ENCODE measurements at regions not wholly inside any gene's neighbourhood (a gene's known extent, or its start where the extent isn't known, plus 50 kb on each side); places are given as distances from the start of the nearest gene placed in this dataset.
"Not testable (repeated sequence)": the region's sequence is repeated elsewhere in the genome, so short reads cannot be mapped to it uniquely, and the experiment has no call there.

DNA sequence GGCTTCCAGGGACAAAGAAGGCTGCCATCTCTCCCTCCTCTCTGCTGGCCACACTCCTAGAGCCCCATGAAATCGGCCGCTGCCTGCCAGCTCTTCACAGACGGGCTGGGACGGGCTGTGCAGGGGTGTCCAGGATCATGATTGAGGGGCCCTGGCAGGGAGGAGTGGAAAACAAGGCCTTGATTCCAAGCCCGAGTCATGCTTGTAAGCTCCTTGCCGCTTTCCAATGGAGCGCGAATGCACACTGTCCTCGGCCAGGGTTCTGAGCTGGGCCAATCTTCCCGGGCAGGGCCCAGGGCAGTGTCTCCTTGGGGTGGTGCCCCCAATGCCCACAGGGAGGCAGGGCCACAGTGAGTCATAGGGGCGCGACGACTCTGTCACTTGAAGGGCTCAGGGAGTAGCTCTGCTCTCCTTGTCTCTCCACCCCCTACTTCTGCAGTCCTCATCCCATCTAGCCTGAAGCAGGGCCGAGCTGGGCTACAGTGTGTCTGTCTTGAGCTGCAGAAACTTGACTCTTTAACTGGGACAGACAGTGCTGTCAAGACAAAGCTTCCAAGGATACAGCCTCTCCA, 186.2 kb upstream of the SVIL start:
- DNase-seq = no peak

DNA sequence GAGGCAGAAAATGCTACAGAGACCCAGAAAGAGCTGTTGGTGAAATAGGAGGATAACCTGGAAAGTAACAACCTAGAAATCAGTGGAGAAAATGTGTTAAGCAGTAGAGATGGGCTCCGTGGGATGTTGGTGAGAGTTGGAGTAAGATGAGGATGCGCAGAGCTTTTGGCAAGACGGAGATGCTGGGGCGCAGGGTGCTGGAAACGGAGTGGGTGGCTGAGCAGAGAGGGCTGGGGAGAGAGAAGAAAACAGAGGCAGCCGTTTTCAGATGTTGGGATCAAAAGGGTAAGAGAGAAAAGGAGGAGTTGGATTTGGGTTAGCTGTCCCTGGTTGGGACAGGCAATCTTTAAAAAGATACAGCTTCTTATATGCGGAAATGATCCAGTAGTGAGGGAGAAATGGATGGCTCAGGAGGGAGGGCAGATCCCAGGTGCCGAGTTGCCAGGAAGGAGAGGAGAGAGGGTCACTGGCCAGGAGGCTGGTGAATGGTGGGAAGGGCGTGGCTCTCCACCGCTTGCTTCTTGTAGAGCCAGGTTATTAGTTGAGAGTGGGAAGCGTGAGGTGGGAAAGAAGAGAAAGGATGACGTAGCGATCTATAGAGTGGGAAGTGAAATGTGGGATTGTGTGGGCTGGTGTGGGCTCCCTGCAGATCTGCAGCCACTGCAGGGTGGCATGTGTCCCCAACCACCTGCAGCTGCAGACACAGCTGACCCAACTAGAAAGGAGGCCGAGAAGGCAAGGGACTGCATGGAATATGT, 182.2 kb upstream of the SVIL start:
- no peak for DNase-seq

DNA sequence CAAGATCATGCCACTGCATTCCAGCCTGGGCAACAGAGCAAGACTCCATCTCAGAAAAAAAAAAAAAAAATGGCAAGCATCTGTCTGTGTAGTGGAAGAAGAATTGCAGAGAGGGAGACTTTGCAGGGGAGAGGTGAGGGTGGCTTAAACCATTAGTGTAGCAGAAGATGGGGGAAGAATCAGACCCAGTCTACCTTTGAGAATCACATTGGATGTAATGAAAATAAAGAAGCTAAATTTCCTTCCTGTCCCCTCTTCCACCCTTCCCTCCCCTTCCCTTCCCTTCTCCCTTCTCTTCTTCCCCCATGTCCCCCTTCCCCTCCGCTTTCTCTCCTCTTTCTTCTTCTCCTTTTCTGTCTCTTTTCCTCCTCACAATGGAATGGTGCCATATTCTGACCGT, 180.8 kb upstream of the SVIL start:
- DNase-seq = no peak

DNA sequence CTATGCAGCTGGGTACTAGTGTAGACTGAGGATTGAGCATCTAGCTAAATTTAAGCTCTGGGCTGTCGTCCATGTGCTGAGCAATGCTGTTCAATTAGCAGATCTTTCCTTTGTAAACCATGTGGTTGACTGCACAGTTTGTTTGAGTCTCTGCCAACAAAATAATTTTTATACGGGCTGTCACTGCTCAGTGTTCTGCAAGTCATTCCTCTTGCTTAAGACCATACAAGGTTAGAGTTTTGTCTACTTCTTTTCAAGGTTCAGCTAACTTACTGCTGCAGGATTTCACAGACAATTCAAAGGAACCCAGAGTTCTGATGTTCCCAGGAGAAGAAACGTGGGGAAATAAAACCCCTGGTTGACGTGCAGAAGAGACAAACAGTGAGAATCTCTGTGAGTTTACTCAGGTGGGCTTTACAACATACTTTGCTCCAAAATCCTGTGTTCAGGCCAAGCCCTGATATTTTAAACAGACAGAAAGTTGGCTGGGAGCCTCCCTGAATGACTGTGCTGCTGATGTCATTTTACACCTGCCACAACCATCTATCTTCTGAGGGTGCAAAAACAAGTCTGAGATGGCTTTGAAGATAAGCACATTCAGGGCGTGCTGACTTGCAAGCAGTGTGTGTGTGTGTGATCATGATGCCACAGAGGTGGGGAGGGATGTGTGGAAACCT, 177.1 kb upstream of the SVIL start:
- DNase-seq = peak; percentile 8 to 21

DNA sequence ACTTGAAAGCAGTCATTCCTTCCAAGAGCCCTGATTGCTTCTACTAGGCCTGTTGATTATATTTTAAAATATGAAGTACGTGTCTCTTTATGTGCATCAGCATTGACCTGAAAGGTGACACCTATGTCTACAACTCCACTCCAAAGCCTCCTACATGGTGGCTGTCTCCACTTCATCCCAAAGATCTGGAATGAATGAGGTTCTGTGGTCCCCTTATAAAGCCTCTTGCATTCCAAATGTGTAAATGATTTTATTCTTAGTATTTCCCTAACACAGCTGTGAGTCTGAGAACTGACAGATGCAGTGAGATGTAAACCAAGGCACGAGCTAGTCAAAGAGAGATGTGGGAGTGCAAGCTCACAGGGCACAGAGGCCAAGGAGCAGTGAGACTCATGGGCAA, 176.0 kb upstream of the SVIL start:
- DNase-seq = no peak

DNA sequence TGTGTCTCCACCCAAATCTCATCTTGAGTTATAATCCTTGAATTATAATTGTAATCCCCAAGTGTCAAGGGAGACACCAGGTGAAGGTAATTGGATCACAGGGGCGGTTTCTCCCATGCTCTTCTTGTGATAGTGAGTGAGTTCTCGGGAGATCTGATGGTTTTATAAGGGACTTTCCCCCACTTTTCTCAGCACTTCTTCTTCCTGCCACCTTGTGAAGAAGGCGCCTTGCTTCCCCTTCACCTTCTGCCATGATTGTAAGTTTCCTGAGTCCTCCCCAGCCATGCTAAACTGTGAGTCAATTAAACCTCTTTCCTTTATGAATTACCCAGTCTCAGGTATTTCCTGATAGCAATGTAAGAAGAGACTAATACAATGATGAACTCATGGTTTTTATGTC, 175.5 kb upstream of the SVIL start:
- not testable (repeated sequence) for DNase-seq

DNA sequence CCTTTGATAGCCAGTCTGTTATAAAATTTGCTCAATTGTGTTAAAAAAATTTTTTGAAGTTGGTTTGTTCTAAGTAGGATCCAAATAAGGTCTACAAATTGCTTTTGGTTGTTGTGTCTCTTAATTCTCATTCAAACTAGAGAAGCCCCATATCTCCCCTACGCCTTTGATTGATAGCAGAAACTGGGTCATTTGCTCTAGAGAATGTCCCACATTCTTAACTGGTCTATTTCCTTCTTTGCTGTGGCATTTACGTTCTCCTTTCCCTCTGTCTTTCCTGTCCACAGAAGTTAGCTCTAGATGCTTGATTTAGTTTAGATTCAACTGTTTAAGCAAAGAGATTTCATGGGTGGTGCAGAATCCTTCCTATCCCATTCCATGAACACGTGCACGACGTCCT, 174.6 kb upstream of the SVIL start:
- DNase-seq = no peak

DNA sequence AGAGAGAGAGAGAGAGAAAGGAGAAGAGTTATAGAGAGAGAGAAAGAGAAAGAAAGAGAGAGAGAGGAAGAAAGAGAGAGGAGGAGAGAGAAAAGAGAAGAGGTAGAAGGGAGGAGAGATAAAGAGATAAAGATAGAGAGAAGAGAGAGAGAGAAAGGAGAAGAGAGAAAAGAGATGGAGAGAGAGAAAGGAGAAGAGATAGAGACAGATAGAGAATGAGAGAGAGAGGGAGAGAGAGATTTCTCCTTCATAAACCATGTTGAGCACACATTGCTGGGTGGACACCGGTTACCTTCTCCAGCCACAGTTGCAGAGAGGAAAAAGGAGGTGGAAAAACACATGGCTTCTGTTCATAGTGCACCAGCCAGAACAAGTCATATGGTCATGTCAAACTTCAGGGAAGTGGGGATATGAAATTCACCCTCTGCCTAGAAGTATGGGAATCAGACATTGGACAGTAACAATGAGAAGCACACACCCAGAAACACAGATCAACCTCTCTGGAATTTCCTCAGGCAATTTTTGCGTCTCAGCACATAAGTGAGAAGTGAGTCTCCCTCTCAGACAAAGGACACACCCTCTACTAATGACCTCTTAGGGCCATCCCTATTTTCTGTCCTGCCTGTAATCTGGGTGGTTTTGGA, 172.5 kb upstream of the SVIL start:
- no peak for DNase-seq

DNA sequence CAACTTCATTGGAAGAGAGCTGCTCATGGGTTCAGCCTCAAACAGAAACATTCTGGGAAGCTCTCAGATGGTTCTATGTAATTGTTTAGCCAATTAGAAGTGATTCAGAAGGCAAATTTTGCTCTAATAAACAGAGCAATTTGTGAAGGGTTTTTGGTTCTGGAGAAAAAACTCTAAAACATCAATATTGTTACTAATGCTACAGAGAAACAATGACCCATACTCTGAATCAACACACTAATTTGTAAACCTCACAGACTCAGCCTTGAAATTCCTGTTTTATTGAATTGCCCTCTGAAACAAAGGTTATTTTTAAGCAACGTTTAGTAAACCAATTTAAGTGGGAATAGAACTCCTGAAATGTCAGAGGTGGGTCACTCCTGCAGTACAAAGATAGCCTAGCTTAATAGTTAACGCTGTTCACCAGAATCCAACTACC, 171.6 kb upstream of the SVIL start:
- no peak for DNase-seq

DNA sequence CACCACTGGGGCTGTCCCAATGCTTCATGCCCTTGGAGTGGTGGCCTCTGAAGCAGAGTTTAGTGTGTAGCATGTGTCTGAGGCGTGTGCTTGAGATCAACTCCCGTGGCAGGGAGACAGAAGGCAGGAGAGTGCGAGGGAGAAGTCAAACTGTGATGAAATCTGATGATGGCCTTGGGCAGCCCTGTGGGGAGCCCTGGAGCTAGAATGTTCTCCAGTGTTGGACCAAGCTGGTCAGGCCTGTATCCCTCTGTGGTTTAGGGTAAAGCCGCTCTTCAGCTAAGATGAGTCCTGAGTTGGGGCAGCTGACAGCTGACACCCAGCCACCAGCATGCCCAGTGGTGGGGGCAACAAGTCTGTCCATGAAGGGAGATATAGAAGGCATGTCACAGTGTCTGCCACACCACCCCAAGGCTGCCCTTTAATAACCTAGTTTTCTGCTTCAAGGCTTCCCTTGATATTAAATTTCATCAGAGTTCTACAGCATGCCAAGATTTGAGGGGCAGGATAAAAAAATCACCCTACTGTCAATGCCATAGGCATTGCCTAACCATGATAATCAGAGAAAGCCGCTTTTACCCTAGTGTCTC, 170.5 kb upstream of the SVIL start:
- no peak for DNase-seq

DNA sequence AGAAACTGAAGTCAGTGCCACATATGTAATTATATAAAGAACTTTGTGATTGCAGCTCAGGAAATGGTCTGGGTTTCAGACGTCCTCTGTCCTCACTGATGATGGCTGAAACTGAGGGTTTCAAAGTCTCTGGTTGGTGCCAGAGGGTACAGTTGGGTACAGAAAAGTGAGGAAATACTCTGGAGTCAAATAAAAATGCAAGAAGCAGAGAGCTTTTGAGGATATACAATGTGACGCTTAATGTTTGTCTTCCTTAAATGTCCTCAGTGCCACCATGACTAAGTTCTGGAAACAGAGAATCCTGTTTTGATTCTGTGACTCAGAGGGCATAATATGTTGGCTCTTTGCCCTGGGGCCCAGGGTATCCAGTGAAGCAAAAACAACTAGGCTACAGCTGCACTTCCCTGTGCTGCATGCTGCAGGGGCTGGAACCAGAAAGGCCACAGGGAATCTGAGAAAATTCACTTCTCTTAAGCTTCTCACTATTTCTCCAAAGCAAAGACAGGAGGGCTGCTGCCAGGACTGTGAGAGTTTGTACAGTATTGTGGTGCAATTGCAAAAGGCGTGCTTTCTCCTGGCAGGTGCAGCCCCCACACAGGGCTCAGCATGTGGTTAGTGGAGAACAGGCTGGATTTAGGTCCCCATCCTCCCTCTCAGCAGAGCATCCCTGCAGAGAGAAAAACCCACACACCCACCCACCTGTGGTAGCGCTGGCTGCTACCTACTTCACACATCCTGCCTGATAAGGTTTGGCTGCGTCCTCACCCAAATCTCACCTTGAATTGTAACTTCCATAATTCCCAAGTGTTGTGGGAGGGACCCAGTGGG, 169.5 kb upstream of the SVIL start:
- peak; percentile 9 to 34 for DNase-seq

DNA sequence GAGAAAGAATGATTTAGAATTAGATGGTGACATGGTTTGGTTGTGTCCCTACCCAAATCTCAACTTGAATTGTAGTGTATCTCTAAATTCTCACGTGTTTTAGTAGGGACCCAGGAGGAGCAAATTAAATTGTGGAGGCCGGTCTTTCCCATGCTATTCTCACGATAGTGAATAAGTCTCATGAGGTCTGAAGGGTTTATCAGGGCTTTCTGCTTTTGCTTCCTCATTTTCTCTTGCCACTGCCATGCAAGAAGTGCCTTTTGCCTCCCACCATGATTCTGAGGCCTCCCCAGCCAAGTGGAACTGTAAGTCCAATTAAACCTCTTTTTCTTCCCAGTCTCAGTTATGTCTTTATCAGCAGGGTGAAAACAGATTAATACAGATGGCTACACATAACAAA, 167.4 kb upstream of the SVIL start:
- no peak for DNase-seq

DNA sequence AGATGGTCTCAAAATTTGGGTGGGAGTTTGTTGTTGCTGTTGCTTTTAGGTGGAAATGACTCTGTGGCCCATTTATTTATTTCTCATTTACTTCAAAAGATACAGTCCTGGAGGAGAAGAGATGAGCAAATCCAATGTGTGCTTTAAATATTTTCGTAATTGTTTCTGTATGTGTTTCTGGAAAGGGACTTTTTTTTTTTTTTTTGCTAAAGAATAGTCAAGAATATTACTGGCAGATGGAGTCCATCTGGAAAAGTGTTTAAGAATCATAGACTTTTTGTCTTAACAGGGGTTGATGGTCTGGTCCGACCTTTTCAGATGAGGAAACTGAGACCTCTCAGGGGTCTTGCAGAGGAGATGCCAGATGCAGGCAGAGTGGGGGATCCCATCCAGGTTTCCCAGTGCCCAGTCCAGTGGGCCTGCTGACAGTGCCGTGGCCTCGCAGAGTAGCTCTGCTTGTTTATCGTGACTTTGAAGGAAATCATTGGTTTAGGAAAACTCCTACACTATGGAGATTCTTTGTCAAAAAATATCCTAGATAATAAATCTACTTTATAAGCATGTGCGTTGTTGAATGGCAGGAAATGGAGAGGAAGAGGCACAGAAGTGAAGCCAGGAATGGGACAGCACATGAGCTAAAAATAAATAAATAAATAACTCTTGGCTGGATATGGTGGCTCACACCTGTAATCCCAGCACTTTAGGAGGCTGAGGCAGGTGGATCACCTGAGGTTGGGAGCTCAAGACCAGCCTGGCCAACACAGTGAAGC, 164.3 kb upstream of the SVIL start:
- no peak for DNase-seq

DNA sequence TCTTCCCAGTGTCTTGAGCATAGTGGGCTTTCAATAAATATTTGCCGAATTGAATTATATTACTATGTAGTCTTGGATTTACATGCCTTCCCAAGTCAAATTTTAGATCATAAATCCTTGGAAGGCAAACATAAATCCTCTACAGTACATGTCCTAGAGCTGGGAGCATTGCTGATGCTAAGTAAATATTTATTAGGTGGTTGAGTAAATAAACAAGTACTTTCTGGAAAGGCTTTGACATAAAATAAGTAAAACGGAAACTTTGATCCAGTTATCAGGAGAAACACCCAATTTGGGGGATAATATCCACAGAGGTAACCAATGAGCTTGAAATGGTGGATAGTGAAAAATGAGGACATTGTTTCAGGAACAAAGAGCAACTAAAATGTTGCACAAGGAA, 162.8 kb upstream of the SVIL start:
- no peak for DNase-seq

DNA sequence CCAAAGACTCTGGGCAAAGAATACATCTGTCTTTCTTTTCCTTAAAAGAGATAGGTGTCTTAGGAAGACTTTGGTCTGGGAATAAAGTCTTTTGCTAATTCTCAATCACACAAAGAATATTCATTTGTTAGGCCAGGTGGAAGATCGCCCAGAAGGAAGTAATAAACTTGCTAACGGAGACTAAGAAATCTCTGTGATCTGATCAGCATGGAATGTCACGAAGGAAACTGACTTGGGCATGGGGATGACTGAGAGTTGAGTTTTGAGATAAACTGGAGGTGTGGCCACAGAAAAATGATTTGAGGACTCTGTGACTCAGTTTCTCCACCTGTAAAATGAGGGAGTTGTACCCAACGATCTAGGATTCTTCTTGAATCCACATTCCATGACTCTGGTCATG, 161.1 kb upstream of the SVIL start:
- DNase-seq = no peak

DNA sequence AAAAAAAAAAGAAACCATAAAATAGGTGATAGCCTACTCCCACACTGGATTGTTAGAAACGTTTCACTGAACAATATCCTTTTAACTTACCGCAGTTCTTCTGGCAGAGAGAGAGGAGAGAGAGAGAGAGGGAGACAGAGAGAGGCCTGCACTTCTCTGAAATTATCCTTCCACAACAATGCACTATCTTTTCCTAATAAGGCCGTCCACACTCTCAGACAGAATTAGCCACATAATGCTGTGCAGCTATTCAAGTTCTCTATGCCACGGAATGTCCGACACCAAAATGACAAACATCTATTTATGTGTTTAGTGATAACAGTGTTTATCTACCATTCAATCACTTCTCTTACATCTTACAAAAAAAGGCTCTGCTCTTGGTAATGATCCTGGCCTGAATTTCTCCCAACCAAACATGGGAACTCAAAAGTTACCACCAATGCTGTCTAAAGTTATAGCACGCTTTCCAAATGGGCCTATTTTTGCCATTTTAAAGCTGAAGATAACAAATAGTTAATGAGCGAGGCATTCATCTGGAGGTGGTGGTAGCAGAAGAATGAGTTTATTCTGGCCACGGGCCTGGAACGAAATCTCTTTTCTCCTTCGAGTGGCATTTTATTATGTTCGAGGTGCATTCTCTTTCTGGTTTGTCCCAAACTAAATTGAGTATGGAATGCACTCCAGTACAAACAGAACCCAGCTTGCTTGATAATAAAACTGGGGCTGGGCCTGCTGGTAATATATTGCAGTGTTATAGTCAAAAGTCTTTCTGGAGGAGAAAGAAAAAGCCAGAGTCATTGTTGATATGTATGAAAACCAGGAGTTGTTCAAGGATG, 160.2 kb upstream of the SVIL start:
- DNase-seq = no peak

DNA sequence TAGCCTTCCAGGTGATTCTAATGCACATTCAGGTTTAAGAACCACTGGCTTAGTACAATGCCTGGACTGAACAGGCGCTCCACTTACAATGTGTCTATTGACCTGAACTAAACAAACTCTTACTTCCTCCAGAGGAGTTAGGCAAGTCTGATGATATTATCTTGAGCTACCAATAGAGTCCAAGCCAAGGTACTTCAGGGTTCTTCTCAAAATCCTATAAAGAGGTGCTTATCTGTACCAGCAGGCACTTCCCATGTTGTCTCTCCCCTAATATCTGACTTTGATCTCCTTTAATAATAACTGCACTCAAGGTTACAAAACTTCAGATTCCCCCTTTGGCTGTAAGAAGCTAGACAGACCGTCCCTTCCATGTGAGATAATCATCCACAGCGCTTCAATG, 157.0 kb upstream of the SVIL start:
- no peak for DNase-seq

DNA sequence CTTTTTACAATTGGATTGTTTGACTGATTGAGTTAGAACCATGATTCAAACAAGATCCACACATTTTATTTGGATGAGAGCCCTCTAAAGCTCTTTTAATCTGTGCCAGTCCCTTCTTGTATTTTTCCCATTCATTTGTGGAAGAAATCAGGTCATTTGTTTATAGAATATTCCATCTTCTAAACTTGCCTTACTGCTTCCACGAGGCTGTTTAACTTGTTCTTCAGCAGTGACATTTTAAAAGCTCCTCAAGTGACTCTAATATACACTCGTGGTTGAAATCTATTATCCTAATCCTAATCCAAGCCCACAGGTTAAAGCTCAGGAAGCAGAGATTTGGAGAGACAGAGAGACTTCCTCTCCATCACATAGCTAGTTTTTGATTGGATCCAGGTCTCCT, 155.4 kb upstream of the SVIL start:
- DNase-seq = no peak

DNA sequence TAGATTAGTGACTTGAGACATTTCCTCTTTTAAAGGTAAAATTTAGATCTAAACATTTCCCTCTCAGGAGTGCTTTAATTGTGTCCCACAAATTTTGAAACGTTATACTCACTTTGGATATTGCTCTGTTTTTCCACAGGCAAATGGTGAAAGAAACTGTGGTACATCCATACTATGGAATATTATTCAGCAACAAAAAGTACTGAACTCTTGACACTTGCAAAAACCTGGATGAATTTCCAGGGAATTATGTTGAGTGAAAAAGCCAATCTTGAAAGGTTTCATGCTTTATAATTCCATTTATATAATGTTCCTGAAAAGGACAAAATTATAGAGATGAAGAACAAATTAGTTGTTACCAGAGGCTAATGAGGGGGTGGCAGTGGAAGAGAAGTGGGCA, 153.3 kb upstream of the SVIL start:
- DNase-seq = no peak

DNA sequence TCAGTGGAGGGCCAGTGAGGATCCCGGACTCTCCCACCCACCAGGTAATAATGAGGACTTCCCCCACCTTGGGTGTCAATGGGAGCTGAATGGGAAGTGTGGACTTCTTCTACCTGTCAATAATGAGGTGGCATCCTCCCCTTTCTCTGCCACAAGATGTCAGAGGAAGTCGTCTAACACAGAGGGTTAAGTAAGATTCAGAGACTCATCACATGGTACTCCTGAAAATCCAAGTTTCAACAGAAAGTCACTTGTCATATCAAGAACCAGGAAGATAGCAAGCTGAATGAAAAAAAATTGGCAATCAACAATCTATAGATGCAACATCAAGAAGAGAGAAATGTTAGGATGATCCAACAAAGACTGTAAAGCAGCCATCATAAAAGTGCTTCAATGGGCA, 150.9 kb upstream of the SVIL start:
- DNase-seq = no peak
